ENCODE measurements at regions not wholly inside any gene's neighbourhood (a gene's known extent, or its start where the extent isn't known, plus 50 kb on each side); places are given as distances from the start of the nearest gene placed in this dataset.

DNA sequence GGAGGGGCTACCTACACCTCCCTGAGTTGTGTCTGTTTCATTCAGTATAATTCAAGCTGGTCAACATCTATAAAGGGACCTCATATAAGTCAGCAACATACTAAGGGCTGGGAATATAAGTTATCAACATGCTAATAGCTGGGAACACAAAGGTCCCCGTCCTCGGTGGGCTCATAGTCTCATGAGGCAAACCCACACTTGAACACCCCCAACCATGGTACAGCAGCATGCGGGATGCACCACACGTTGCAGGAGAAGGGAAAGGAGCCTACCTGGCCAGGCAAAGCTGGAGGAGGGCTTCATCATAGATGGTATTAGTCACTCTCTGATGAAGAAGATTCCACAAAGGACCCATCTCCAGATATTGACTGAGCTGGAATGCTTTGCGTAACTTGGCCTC is 561.8 kb upstream of the B3GAT1 start:
- H3K4me1 ChIP-seq (replicated peaks in 1 of 4; ENCODE audit: control insufficient read depth in 3 of 4, insufficient read depth in 4 of 4, low read length in 3 of 4), result peaks cover 0 to 5% (median 0%) of the 10 kb centered on the region in 4 experiments; a peak in 3 of 7 replicates
- H3K9me3 ChIP-seq (ENCODE audit: insufficient read depth in 2 of 2, low read depth in 1 of 2, low read length in 1 of 2), result no peaks in the 10 kb centered on the region
- H2BK5ac ChIP-seq (ENCODE audit: low read depth, low read length), result no peak overlapping the region
- H3K27ac ChIP-seq (ENCODE audit: low read depth, low read length), result no peak overlapping the region
- H3K79me1 ChIP-seq (ENCODE audit: low read depth, low read length), result no peaks in the 10 kb centered on the region
- H4K91ac ChIP-seq (replicated peaks; ENCODE audit: insufficient read length, low read length), result no peak overlapping the region
- no peak overlapping the region for H3K56ac ChIP-seq (replicated peaks; ENCODE audit: insufficient read length, low read depth, low read length)
- H3K4ac ChIP-seq (replicated peaks; ENCODE audit: insufficient read length, low read depth, low read length), result no peak overlapping the region
- H2BK120ac ChIP-seq (replicated peaks; ENCODE audit: low read depth, low read length), result no peak overlapping the region
- H3K79me2 ChIP-seq (ENCODE audit: control insufficient read depth in 1 of 2, insufficient read depth in 2 of 2, low read length in 2 of 2), result no peaks in the 10 kb centered on the region
- H4K20me1 ChIP-seq (replicated peaks in 1 of 2; ENCODE audit: control insufficient read depth in 1 of 2, insufficient read depth in 2 of 2, low read length in 2 of 2), result no peaks in the 10 kb centered on the region
- H4K8ac ChIP-seq (ENCODE audit: extremely low read depth, insufficient read depth, low read length), result no peak overlapping the region
- no peak overlapping the region for H3K23ac ChIP-seq (ENCODE audit: insufficient read length)
- no peak overlapping the region for H3K4me2 ChIP-seq (ENCODE audit: insufficient read depth in 1 of 2, low read depth in 2 of 2, low read length in 2 of 2)
- no peak overlapping the region for H3K4me3 ChIP-seq (ENCODE audit: extremely low read depth in 1 of 4, insufficient read depth in 2 of 4, low read depth in 3 of 4, low read length in 4 of 4)
- FAIRE-seq (no peak), DNase-seq (ENCODE audit: low read depth in 1 of 2, low spot score in 2 of 2) (no peak)
- no peak overlapping the region for H2AFZ ChIP-seq (ENCODE audit: low read length)
- no peak overlapping the region for H3K18ac ChIP-seq (ENCODE audit: extremely low read depth, low read length)
- CTCF ChIA-PET (ENCODE audit: partially characterized antibody), result interaction anchor here (0.7 to 1.9 kb wide), 4 partner anchors 11 to 59 kb away, joined by 3 to 5 read pairs (median 4); no protein-coding TSS in a partner anchor
- no peak overlapping the region for H2BK12ac ChIP-seq (ENCODE audit: low read depth, low read length)
- H3K9ac ChIP-seq (replicated peaks in 1 of 4; ENCODE audit: extremely low read depth in 1 of 4, low read depth in 3 of 4, low read length in 3 of 4), result no peak overlapping the region
- H2BK20ac ChIP-seq (ENCODE audit: low read length), result no peak overlapping the region
- 90% methylated on average over 2 of the region's 5 CpGs; no CpG with 5 or more reads in 1 of the 2 experiments for WGBS, 2 experiments (ENCODE audit: extremely low coverage in 1 of 2, insufficient coverage in 1 of 2, insufficient read length in 1 of 2, insufficient replicate concordance in 2 of 2, low coverage in 1 of 2, low lambda C conversion rate in 2 of 2, missing lambda C conversion rate in 1 of 2)
- no peak overlapping the region for H2AK5ac ChIP-seq (ENCODE audit: low read depth, low read length)
- H2BK15ac ChIP-seq (ENCODE audit: low read length), result no peak overlapping the region
- H3K23me2 ChIP-seq (ENCODE audit: low read depth, low read length), result no peaks in the 10 kb centered on the region
- no peaks in the 10 kb centered on the region for H3K36me3 ChIP-seq (ENCODE audit: control insufficient read depth in 2 of 4, insufficient read depth in 4 of 4, low read length in 3 of 4)
- H3K14ac ChIP-seq (ENCODE audit: insufficient read length), result no peak overlapping the region
- no peak overlapping the region for H4K5ac ChIP-seq (ENCODE audit: insufficient read length, low read depth, low read length)
- TF ChIP-seq BRCA1 (IDR thresholded peaks at IDR 0.05; ENCODE audit: low read depth, low read length) (no peak), HDAC6 (IDR thresholded peaks at IDR 0.05; ENCODE audit: low read depth, low read length) (no peak), EP300 (IDR thresholded peaks at IDR 0.05; ENCODE audit: borderline replicate concordance in 1 of 2, low read depth in 2 of 2, low read length in 2 of 2) (no peak)
- POLR2A ChIA-PET (ENCODE audit: partially characterized antibody), result no interaction called here
- H3K27me3 ChIP-seq (replicated peaks in 1 of 4; ENCODE audit: control insufficient read depth in 3 of 4, extremely low read depth in 1 of 4, insufficient read depth in 3 of 4, low read length in 3 of 4), result no peaks in the 10 kb centered on the region
